BE2C (cell line): ENCODE measurements at regions not wholly inside any gene's neighbourhood (a gene's known extent, or its start where the extent isn't known, plus 50 kb on each side); places are given as distances from the start of the nearest gene placed in this dataset.

Source experiments
- DNase-seq: peaks from one replicate; pipeline ENCODE4 v3.0.0-alpha.2; 2020
- H3K27me3 ChIP-seq: fragments of 250-450 bp; sonication (Bioruptor Pico); 2 replicates; pipeline ENCODE4 v1.5.1; 2020; ENCODE audit warnings: mild to moderate bottlenecking
- H3K36me3 ChIP-seq: fragments of 250-450 bp; sonication (Bioruptor Pico); 2 replicates; pipeline ENCODE4 v1.5.1; 2020; ENCODE audit warnings: mild to moderate bottlenecking
- H3K4me1 ChIP-seq: fragments of 250-450 bp; sonication (Bioruptor Pico); 2 replicates; pipeline ENCODE4 v1.5.1; 2020
- H3K4me3 ChIP-seq: 2 replicates; pipeline ENCODE4 v1.5.1; 2011; ENCODE audit warnings: low read depth, low read length
- H3K9me3 ChIP-seq: fragments of 250-450 bp; sonication (Bioruptor Pico); 2 replicates; pipeline ENCODE4 v1.5.1; 2020
- TF ChIP-seq, protein P1 (sequence below): IDR thresholded peaks from 2 replicates; pipeline ENCODE4 v1.5.1; 2012; ENCODE audit warnings: mild to moderate bottlenecking, low read depth, low read length

DNA sequence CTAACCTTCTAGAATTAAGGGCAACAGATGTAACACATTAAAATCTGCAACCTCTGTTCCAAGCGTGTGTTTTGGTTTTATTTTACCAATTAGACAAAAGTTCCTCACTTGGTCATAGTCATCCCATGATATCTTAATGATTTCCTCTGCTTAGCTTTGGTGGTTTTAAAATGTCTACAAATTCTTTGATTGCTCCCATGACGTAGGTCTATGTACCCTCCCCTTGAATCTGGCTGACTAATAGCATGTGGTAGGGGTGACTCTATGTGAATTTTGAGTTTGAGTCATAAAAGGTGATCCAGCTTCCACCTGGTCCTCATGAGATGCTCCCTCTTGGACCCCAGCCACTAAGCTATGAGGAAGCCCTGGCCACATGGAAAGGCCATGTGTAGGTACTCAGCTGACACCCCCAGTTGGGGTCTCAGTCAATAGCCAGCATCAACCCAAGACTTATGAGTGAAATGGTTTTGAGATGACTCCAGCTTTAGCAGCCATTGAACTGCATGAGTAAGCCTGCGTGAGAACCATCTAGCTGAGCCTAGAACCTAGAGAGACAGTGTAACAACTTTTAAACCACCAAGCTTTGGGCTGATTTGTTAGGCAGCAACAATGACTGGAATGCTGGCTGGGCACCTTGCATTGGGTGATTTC, 247.1 kb downstream of the MSRB3 start:
- no peak overlapping the region for H3K4me3 ChIP-seq
- TF ChIP-seq, protein P1, sequence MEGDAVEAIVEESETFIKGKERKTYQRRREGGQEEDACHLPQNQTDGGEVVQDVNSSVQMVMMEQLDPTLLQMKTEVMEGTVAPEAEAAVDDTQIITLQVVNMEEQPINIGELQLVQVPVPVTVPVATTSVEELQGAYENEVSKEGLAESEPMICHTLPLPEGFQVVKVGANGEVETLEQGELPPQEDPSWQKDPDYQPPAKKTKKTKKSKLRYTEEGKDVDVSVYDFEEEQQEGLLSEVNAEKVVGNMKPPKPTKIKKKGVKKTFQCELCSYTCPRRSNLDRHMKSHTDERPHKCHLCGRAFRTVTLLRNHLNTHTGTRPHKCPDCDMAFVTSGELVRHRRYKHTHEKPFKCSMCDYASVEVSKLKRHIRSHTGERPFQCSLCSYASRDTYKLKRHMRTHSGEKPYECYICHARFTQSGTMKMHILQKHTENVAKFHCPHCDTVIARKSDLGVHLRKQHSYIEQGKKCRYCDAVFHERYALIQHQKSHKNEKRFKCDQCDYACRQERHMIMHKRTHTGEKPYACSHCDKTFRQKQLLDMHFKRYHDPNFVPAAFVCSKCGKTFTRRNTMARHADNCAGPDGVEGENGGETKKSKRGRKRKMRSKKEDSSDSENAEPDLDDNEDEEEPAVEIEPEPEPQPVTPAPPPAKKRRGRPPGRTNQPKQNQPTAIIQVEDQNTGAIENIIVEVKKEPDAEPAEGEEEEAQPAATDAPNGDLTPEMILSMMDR = no peak
- no peak for DNase-seq
- H3K27me3 ChIP-seq = no peaks in the 10 kb centered on the region
- no peaks in the 10 kb centered on the region for H3K36me3 ChIP-seq
- no peaks in the 10 kb centered on the region for H3K9me3 ChIP-seq
- no peaks in the 10 kb centered on the region for H3K4me1 ChIP-seq

DNA sequence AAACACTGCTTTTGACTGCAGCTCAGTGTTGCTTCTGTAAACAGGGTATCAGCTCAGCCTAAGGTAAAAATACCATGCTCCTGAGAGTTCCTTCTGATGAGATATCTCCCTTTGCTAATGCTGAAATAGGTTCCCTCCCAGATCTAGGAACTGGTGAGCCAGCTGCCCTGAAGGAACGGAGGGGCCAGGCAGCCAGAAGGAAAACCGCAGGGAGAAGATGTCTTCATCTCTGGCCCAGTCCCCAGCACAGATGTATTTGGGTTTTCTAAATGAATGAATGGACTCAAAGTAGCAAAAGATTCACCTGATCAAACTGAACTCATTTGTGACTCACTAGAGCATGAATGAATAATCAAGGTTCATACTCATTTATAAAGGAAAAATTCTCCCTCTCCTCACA, 247.8 kb downstream of the MSRB3 start:
- Histone ChIP-seq H3K4me3 (no peak overlapping the region), H3K36me3 (no peaks in the 10 kb centered on the region), H3K9me3 (no peaks in the 10 kb centered on the region), H3K4me1 (no peaks in the 10 kb centered on the region), H3K27me3 (no peaks in the 10 kb centered on the region)
- TF ChIP-seq, protein P1 = no peak
- no peak for DNase-seq

DNA sequence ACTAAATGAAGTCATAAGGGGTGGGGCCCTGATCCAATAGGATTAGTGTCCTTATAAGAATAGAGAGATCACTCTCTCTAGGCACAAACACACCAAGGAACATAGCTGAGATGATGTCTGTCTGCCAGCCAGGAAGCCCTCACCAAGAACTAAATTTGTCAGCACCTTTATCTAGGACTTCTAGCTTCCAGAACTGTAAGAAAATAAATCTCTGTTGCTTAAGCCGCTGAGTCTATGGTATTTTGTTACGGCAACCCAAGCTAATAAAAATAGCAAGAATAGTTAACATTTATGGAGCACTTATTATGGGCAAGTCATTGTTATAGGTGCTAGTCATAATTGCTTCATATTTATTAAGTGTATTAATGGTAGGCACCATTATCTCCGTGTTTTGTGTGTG, 249.6 kb downstream of the MSRB3 start:
- Histone ChIP-seq H3K4me1 (no peaks in the 10 kb centered on the region), H3K4me3 (no peak overlapping the region), H3K36me3 (no peaks in the 10 kb centered on the region), H3K9me3 (no peaks in the 10 kb centered on the region), H3K27me3 (no peaks in the 10 kb centered on the region)
- DNase-seq = no peak
- TF ChIP-seq, protein P1 = no peak

DNA sequence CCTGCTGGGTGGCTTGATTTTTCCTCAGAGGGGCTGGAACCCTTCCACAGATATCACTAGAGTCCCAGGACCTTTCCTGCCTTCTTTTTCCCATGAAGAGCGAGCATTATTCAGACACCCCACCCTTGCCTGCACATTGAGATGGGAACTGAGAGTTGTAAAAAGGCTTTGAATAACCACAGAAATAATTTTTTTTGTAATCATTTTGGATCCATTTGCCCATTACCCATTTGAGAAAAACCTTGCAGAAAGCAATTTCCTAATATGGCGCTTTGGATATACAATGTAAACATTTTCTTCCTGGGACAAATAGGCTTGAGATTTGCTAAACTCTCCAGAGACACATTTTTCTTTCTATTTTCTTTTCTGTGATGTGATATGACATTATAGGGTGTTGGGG, 250.6 kb downstream of the MSRB3 start:
- Histone ChIP-seq H3K4me3 (no peak overlapping the region), H3K4me1 (no peaks in the 10 kb centered on the region), H3K9me3 (no peaks in the 10 kb centered on the region), H3K36me3 (no peaks in the 10 kb centered on the region), H3K27me3 (no peaks in the 10 kb centered on the region)
- no peak for DNase-seq
- TF ChIP-seq, protein P1 = no peak

DNA sequence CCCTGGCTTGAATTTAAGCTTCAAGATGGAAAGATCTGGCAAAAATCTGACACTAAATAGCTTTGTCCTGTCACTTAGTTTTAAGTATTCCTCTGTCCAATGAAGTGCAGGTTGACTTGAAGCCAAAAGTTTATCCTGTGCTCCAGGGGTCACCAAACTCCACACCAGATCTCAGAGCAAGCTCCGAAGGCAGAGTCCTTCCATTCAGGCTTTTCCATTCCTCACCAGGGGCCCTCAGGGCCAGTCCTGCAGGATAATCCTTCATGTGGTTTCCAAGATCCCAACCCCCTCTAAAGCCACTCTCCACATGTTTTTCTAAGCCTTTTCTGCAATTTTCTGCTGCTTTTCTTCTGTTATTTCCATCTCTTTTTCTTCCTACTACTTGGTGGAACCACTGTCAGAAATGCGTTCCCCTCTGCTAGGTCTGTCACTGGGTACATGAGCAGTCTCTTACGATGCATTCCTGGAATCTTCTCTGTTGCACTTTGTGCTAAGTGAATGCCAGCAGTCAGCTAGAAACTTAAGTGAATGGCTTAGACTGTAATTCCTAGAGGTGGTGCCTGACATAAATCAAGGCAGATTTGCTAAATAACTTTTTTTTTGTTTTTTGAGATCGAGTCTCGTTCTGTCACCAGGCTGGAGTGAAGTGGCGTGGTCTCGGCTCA, 251.4 kb downstream of the MSRB3 start:
- H3K9me3 ChIP-seq = no peaks in the 10 kb centered on the region
- no peak for DNase-seq
- TF ChIP-seq, protein P1 = no peak
- no peaks in the 10 kb centered on the region for H3K36me3 ChIP-seq
- no peaks in the 10 kb centered on the region for H3K27me3 ChIP-seq
- no peaks in the 10 kb centered on the region for H3K4me1 ChIP-seq
- H3K4me3 ChIP-seq = no peak overlapping the region

DNA sequence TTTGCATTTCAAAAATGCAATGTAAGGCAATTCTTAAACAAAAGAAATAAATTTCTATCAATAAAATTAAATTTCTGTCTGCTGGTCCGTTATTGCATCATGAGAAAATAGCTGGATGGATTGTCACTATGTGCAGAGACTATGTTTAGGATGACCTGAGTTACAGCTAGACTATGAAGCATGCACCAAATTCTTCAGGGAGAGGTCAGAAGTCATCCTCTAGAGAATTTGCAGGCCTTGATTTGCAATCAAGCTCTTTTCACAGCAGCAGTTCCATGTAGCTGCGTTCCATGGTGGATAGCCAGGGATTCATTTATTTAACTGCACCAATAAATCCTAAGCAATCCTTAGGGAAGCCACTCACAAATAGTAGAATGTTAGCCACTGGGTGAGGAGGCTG, 253.7 kb downstream of the MSRB3 start:
- no peaks in the 10 kb centered on the region for H3K4me1 ChIP-seq
- H3K27me3 ChIP-seq = no peaks in the 10 kb centered on the region
- no peaks in the 10 kb centered on the region for H3K36me3 ChIP-seq
- no peak for DNase-seq
- H3K4me3 ChIP-seq = no peak overlapping the region
- no peaks in the 10 kb centered on the region for H3K9me3 ChIP-seq
- TF ChIP-seq, protein P1 = no peak
